Caco-2 (cell line): ENCODE measurements at regions not wholly inside any gene's neighbourhood (a gene's known extent, or its start where the extent isn't known, plus 50 kb on each side); places are given as distances from the start of the nearest gene placed in this dataset.

Source experiments
- BruUV-seq: library from RNA; stranded (reverse); fragments of 400-500 nt; replicated peaks from 2 replicates; lab custom pipeline; 2021; lab: Mats Ljungman, UMichigan
- CTCF ChIA-PET: fragments of 300-600 bp; sonication (Branson Sonifier 250); formaldehyde crosslinking; loops from one replicate; lab custom pipeline; 2022; ENCODE audit warnings: antibody characterized with exemption; lab: Charles Lee
- POLR2A ChIA-PET: fragments of 300-600 bp; sonication (Branson Sonifier 250); formaldehyde crosslinking; loops from one replicate; lab custom pipeline; 2022; ENCODE audit warnings: antibody characterized with exemption; lab: Charles Lee
- DNase-seq, 2 experiments: peaks; one replicate each; pipeline versions ENCODE4 v3.0.0 to v3.0.0-alpha.2; 2020 to 2022
- H3K27me3 ChIP-seq: replicated peaks from 2 replicates; pipeline ENCODE4 v1.6.0; 2011; ENCODE audit warnings: low read length; ENCODE audit not compliant: control insufficient read depth, insufficient read depth
- H3K36me3 ChIP-seq: 2 replicates; pipeline ENCODE4 v1.5.1; 2011; ENCODE audit warnings: low read length; ENCODE audit not compliant: control insufficient read depth, insufficient read depth
- H3K4me1 ChIP-seq: fragments of 250-450 bp; sonication (Bioruptor Pico); 2 replicates; pipeline ENCODE4 v1.5.1; 2020; ENCODE audit warnings: mild to moderate bottlenecking
- H3K4me3 ChIP-seq: 2 replicates; pipeline ENCODE4 v1.5.1; 2011; ENCODE audit warnings: low read depth, mild to moderate bottlenecking, control low read depth, low read length
- H3K9me3 ChIP-seq: fragments of 250-450 bp; sonication (Bioruptor Pico); 2 replicates; pipeline ENCODE4 v1.5.1; 2020; ENCODE audit warnings: mild to moderate bottlenecking, moderate library complexity
- H3K27ac Mint-ChIP-seq: one replicate; pipeline ENCODE4 v1.8.0; 2022; ENCODE audit warnings: mixed read lengths; ENCODE audit not compliant: unreplicated experiment
- H3K27me3 Mint-ChIP-seq: one replicate; pipeline ENCODE4 v1.8.0; 2022; ENCODE audit warnings: mixed read lengths; ENCODE audit not compliant: insufficient read depth, unreplicated experiment
- H3K36me3 Mint-ChIP-seq: one replicate; pipeline ENCODE4 v1.8.0; 2022; ENCODE audit warnings: mild to moderate bottlenecking, mixed read lengths; ENCODE audit not compliant: insufficient read depth, unreplicated experiment
- H3K4me1 Mint-ChIP-seq: one replicate; pipeline ENCODE4 v1.8.0; 2022; ENCODE audit warnings: low read depth, mixed read lengths; ENCODE audit not compliant: unreplicated experiment
- H3K4me3 Mint-ChIP-seq: one replicate; pipeline ENCODE4 v1.8.0; 2022; ENCODE audit warnings: mild to moderate bottlenecking, moderate library complexity, mixed read lengths; ENCODE audit not compliant: unreplicated experiment
- H3K9me3 Mint-ChIP-seq: one replicate; pipeline ENCODE4 v1.8.0; 2022; ENCODE audit warnings: mixed read lengths; ENCODE audit not compliant: unreplicated experiment
- CTCF ChIP-seq, 2 experiments: fragments of 200-600 bp in 1 of 2; IDR thresholded peaks; 1 replicate in 1 of 2; 2 replicates in 1 of 2; pipeline versions ENCODE4 v1.5.1 to v1.8.0; 2011 to 2022; ENCODE audit warnings: antibody characterized with exemption in 1 of 2, control low read depth in 1 of 2, inconsistent platforms in 1 of 2, low read depth in 1 of 2, low read length in 1 of 2, mild to moderate bottlenecking in 1 of 2, moderate library complexity in 1 of 2; ENCODE audit not compliant: insufficient read depth in 1 of 2, severe bottlenecking in 1 of 2, unreplicated experiment in 1 of 2
- intact Hi-C: fragments of 100-400 bp; cut with micrococcal nuclease; formaldehyde crosslinking; loops from one replicate; pipeline ENCODE4 v1.10.0; 2022; ENCODE audit not compliant: unreplicated experiment

GRCh38 chr6:7045746-7046145, 62.0 kb upstream of the RREB1 start:
- intact Hi-C loops = no loop called here
- Histone ChIP-seq H3K27me3 (no peaks in the 10 kb centered on the region), H3K4me1 (peaks cover 28% of the 10 kb centered on the region), H3K36me3 (no peaks in the 10 kb centered on the region), H3K9me3 (no peaks in the 10 kb centered on the region), H3K4me3 (no peak overlapping the region)
- POLR2A ChIA-PET = no interaction called here
- TF ChIP-seq CTCF (IDR thresholded peaks at IDR 0.05; ENCODE audit: insufficient read depth in 1 of 2, low read depth in 1 of 2, low read length in 1 of 2, severe bottlenecking in 1 of 2, unreplicated experiment in 1 of 2) = no peak
- H3K4me3 Mint-ChIP-seq = no peak overlapping the region
- no peak for DNase-seq
- no TSS peak for BruUV-seq
- no peaks in the 10 kb centered on the region for H3K9me3 Mint-ChIP-seq
- H3K36me3 Mint-ChIP-seq = no peaks in the 10 kb centered on the region
- no peaks in the 10 kb centered on the region for H3K27me3 Mint-ChIP-seq
- peaks cover 23% of the 10 kb centered on the region for H3K4me1 Mint-ChIP-seq
- CTCF ChIA-PET = no interaction called here
- H3K27ac Mint-ChIP-seq = no peak overlapping the region

GRCh38 chr6:7047128-7047527, 60.6 kb upstream of the RREB1 start:
- Histone ChIP-seq H3K36me3 (no peaks in the 10 kb centered on the region), H3K4me1 (peaks cover 18% of the 10 kb centered on the region), H3K4me3 (no peak overlapping the region), H3K9me3 (no peaks in the 10 kb centered on the region), H3K27me3 (no peaks in the 10 kb centered on the region)
- TF ChIP-seq CTCF (IDR thresholded peaks at IDR 0.05; ENCODE audit: insufficient read depth in 1 of 2, low read depth in 1 of 2, low read length in 1 of 2, severe bottlenecking in 1 of 2, unreplicated experiment in 1 of 2) = no peak
- no TSS peak for BruUV-seq
- Mint-ChIP-seq H3K4me1 (peaks cover 13% of the 10 kb centered on the region), H3K27ac (no peak overlapping the region), H3K36me3 (no peaks in the 10 kb centered on the region), H3K9me3 (no peaks in the 10 kb centered on the region), H3K4me3 (no peak overlapping the region), H3K27me3 (no peaks in the 10 kb centered on the region)
- DNase-seq = no peak
- ChIA-PET POLR2A (no interaction called here), CTCF (no interaction called here)
- intact Hi-C loops = no loop called here

GRCh38 chr6:7047966-7048365, 59.8 kb upstream of the RREB1 start:
- Histone ChIP-seq H3K36me3 (no peaks in the 10 kb centered on the region), H3K4me1 (peaks cover 10% of the 10 kb centered on the region), H3K4me3 (no peak overlapping the region), H3K27me3 (no peaks in the 10 kb centered on the region), H3K9me3 (no peaks in the 10 kb centered on the region)
- Mint-ChIP-seq H3K27me3 (no peaks in the 10 kb centered on the region), H3K9me3 (no peaks in the 10 kb centered on the region), H3K4me1 (peaks cover 4% of the 10 kb centered on the region), H3K27ac (no peak overlapping the region), H3K36me3 (no peaks in the 10 kb centered on the region), H3K4me3 (no peak overlapping the region)
- no peak for DNase-seq
- POLR2A ChIA-PET = no interaction called here
- CTCF ChIA-PET = no interaction called here
- BruUV-seq = no TSS peak
- intact Hi-C loops = no loop called here
- no peak for TF ChIP-seq CTCF (IDR thresholded peaks at IDR 0.05; ENCODE audit: insufficient read depth in 1 of 2, low read depth in 1 of 2, low read length in 1 of 2, severe bottlenecking in 1 of 2, unreplicated experiment in 1 of 2)
